Neural progenitor cell (in vitro differentiated cells): ENCODE measurements at regions not wholly inside any gene's neighbourhood (a gene's known extent, or its start where the extent isn't known, plus 50 kb on each side); places are given as distances from the start of the nearest gene placed in this dataset.

Source experiments
- DNase-seq: peaks from one replicate; pipeline ENCODE4 v3.0.0-alpha.2; 2016; ENCODE audit warnings: low spot score
- H2AFZ ChIP-seq: fragments of 200-600 bp; sonication (generic); replicated peaks from 2 replicates; pipeline ENCODE4 v1.6.1; 2016; ENCODE audit warnings: antibody characterized with exemption
- H3F3A ChIP-seq: fragments of 200-600 bp; sonication (generic); 2 replicates; pipeline ENCODE4 v1.6.1; 2016; ENCODE audit warnings: antibody characterized with exemption, low read depth
- H3K27ac ChIP-seq: fragments of 200-600 bp; sonication (generic); 2 replicates; pipeline ENCODE4 v1.5.1; 2016; ENCODE audit warnings: mild to moderate bottlenecking
- H3K27me3 ChIP-seq: fragments of 200-600 bp; sonication (generic); 2 replicates; pipeline ENCODE4 v1.6.1; 2016; ENCODE audit warnings: mild to moderate bottlenecking, moderate library complexity
- H3K36me3 ChIP-seq: fragments of 200-600 bp; sonication (generic); 2 replicates; pipeline ENCODE4 v1.5.1; 2016
- H3K4me1 ChIP-seq: fragments of 200-600 bp; sonication (generic); 2 replicates; pipeline ENCODE4 v1.6.1; 2016; ENCODE audit warnings: mixed run types
- H3K4me2 ChIP-seq: fragments of 200-600 bp; sonication (generic); 2 replicates; pipeline ENCODE4 v1.6.1; 2016
- H3K4me3 ChIP-seq: fragments of 200-600 bp; sonication (generic); 2 replicates; pipeline ENCODE4 v1.5.1; 2016
- H3K79me2 ChIP-seq: fragments of 200-600 bp; sonication (generic); 2 replicates; pipeline ENCODE4 v1.6.1; 2016; ENCODE audit warnings: low read depth
- H3K9ac ChIP-seq: fragments of 200-600 bp; sonication (generic); 2 replicates; pipeline ENCODE4 v1.6.1; 2016
- H3K9me3 ChIP-seq: fragments of 200-600 bp; sonication (generic); 2 replicates; pipeline ENCODE4 v1.5.1; 2016; ENCODE audit warnings: low read depth
- H4K20me1 ChIP-seq: fragments of 200-600 bp; sonication (generic); 2 replicates; pipeline ENCODE4 v1.6.1; 2016; ENCODE audit warnings: low read depth
- H3K27ac Mint-ChIP-seq: 3 replicates; pipeline ENCODE4 v1.8.0; 2021; ENCODE audit warnings: mixed read lengths
- H3K27me3 Mint-ChIP-seq: 2 replicates; pipeline ENCODE4 v1.8.0; 2022; ENCODE audit warnings: low read depth, mild to moderate bottlenecking, inconsistent platforms, moderate library complexity, mixed read lengths; ENCODE audit not compliant: insufficient read depth
- H3K36me3 Mint-ChIP-seq: 3 replicates; pipeline ENCODE4 v1.8.0; 2021; ENCODE audit warnings: mixed read lengths
- H3K4me1 Mint-ChIP-seq: 3 replicates; pipeline ENCODE4 v1.8.0; 2021; ENCODE audit warnings: mixed read lengths
- H3K4me3 Mint-ChIP-seq: 3 replicates; pipeline ENCODE4 v1.8.0; 2021; ENCODE audit warnings: mild to moderate bottlenecking, moderate library complexity, mixed read lengths
- H3K9me3 Mint-ChIP-seq: 3 replicates; pipeline ENCODE4 v1.8.0; 2020; ENCODE audit warnings: mixed read lengths
- CTCF ChIP-seq: fragments of 200-600 bp; sonication (generic); IDR thresholded peaks from 2 replicates; pipeline ENCODE4 v1.5.1; 2017; ENCODE audit warnings: antibody characterized with exemption, mild to moderate bottlenecking
- EZH2 ChIP-seq: fragments of 200-600 bp; sonication (generic); IDR thresholded peaks from 2 replicates; pipeline ENCODE4 v1.6.1; 2017; ENCODE audit warnings: antibody characterized with exemption, mild to moderate bottlenecking, moderate library complexity
- EZH2phosphoT487 ChIP-seq: fragments of 200-600 bp; sonication (generic); IDR thresholded peaks from 2 replicates; pipeline ENCODE4 v1.6.1; 2017; ENCODE audit warnings: antibody characterized with exemption

GRCh38 chr2:116329280-116329679, 1485.2 kb upstream of the DDX18 start:
- H4K20me1 ChIP-seq = no peaks in the 10 kb centered on the region
- no peak overlapping the region for H3K4me3 Mint-ChIP-seq
- no peak overlapping the region for H3K4me3 ChIP-seq
- no peaks in the 10 kb centered on the region for H3K27me3 ChIP-seq
- no peaks in the 10 kb centered on the region for H3K4me1 Mint-ChIP-seq
- no peaks in the 10 kb centered on the region for H3K36me3 ChIP-seq
- no peaks in the 10 kb centered on the region for H3K9me3 ChIP-seq
- TF ChIP-seq EZH2phosphoT487 = no peak
- TF ChIP-seq EZH2 = no peak
- TF ChIP-seq CTCF = no peak
- H2AFZ ChIP-seq = no peak overlapping the region
- no peak overlapping the region for H3K27ac ChIP-seq
- H3K4me1 ChIP-seq = no peaks in the 10 kb centered on the region
- DNase-seq = no peak
- no peaks in the 10 kb centered on the region for H3F3A ChIP-seq
- no peaks in the 10 kb centered on the region for H3K79me2 ChIP-seq
- no peaks in the 10 kb centered on the region for H3K27me3 Mint-ChIP-seq
- peaks cover 5% of the 10 kb centered on the region for H3K9me3 Mint-ChIP-seq
- H3K4me2 ChIP-seq = no peak overlapping the region
- no peak overlapping the region for H3K9ac ChIP-seq
- no peak overlapping the region for H3K27ac Mint-ChIP-seq
- no peaks in the 10 kb centered on the region for H3K36me3 Mint-ChIP-seq

GRCh38 chr2:116340690-116341089, 1473.8 kb upstream of the DDX18 start:
- Histone ChIP-seq H3K4me3 (no peak overlapping the region), H3F3A (no peaks in the 10 kb centered on the region), H3K4me2 (no peak overlapping the region), H3K79me2 (no peaks in the 10 kb centered on the region), H3K9me3 (no peaks in the 10 kb centered on the region), H2AFZ (no peak overlapping the region), H3K36me3 (no peaks in the 10 kb centered on the region), H3K4me1 (no peaks in the 10 kb centered on the region), H3K27me3 (no peaks in the 10 kb centered on the region), H4K20me1 (no peaks in the 10 kb centered on the region), H3K27ac (no peak overlapping the region), H3K9ac (no peak overlapping the region)
- Mint-ChIP-seq H3K27me3 (no peaks in the 10 kb centered on the region), H3K4me3 (no peak overlapping the region), H3K36me3 (no peaks in the 10 kb centered on the region), H3K9me3 (no peaks in the 10 kb centered on the region), H3K27ac (no peak overlapping the region), H3K4me1 (no peaks in the 10 kb centered on the region)
- TF ChIP-seq EZH2phosphoT487 (no peak), EZH2 (no peak), CTCF (no peak)
- DNase-seq = no peak

GRCh38 chr2:116366212-116366611, 1448.3 kb upstream of the DDX18 start:
- Mint-ChIP-seq H3K27ac (no peak overlapping the region), H3K4me3 (no peak overlapping the region), H3K36me3 (no peaks in the 10 kb centered on the region), H3K27me3 (no peaks in the 10 kb centered on the region), H3K4me1 (no peaks in the 10 kb centered on the region), H3K9me3 (no peaks in the 10 kb centered on the region)
- H3K9me3 ChIP-seq = no peaks in the 10 kb centered on the region
- H3K4me2 ChIP-seq = no peak overlapping the region
- no peak overlapping the region for H3K27ac ChIP-seq
- H3K9ac ChIP-seq = no peak overlapping the region
- no peak for DNase-seq
- H3F3A ChIP-seq = no peaks in the 10 kb centered on the region
- H3K27me3 ChIP-seq = no peaks in the 10 kb centered on the region
- peaks cover 6% of the 10 kb centered on the region for H3K4me1 ChIP-seq
- TF ChIP-seq EZH2phosphoT487 = no peak
- TF ChIP-seq EZH2 = no peak
- TF ChIP-seq CTCF = no peak
- H3K4me3 ChIP-seq = no peak overlapping the region
- H3K79me2 ChIP-seq = no peaks in the 10 kb centered on the region
- no peaks in the 10 kb centered on the region for H4K20me1 ChIP-seq
- H3K36me3 ChIP-seq = no peaks in the 10 kb centered on the region
- H2AFZ ChIP-seq = no peak overlapping the region

GRCh38 chr2:116378786-116379185, 1435.7 kb upstream of the DDX18 start:
- DNase-seq = no peak
- no peak overlapping the region for H3K27ac ChIP-seq
- H3K4me2 ChIP-seq = no peak overlapping the region
- no peaks in the 10 kb centered on the region for H3K9me3 Mint-ChIP-seq
- no peaks in the 10 kb centered on the region for H3K9me3 ChIP-seq
- H3K36me3 Mint-ChIP-seq = no peaks in the 10 kb centered on the region
- TF ChIP-seq CTCF (no peak), EZH2phosphoT487 (no peak), EZH2 (no peak)
- H3K36me3 ChIP-seq = no peaks in the 10 kb centered on the region
- H4K20me1 ChIP-seq = no peaks in the 10 kb centered on the region
- no peaks in the 10 kb centered on the region for H3K4me1 ChIP-seq
- no peak overlapping the region for H3K9ac ChIP-seq
- no peak overlapping the region for H3K4me3 ChIP-seq
- no peaks in the 10 kb centered on the region for H3K79me2 ChIP-seq
- no peak overlapping the region for H2AFZ ChIP-seq
- no peaks in the 10 kb centered on the region for H3K27me3 Mint-ChIP-seq
- H3K27ac Mint-ChIP-seq = no peak overlapping the region
- no peaks in the 10 kb centered on the region for H3K27me3 ChIP-seq
- no peaks in the 10 kb centered on the region for H3K4me1 Mint-ChIP-seq
- H3K4me3 Mint-ChIP-seq = no peak overlapping the region
- H3F3A ChIP-seq = no peaks in the 10 kb centered on the region
